ENCODE measurements at regions not wholly inside any gene's neighbourhood (a gene's known extent, or its start where the extent isn't known, plus 50 kb on each side); places are given as distances from the start of the nearest gene placed in this dataset.

DNA sequence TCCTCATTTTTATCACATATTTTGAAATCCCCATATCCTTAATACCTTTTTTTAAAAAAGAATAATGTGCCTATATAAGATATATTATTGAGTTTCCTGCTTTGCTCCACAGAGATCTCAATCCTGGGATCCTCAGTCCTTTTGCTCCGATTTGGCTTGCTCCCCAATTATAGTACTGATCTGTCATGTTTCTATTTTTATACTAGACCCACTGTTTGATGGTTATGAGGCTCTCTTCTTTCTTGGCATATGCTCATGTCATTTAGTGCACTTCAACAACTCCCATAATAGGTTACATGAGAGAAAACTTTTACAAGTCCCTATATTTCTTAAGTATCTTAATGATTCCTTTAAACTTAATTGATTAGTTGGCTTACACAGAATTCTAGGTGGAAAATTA is 958.5 kb upstream of the EPHA7 start:
- Histone ChIP-seq H3K9me3 (ENCODE audit: low read depth) (no peaks in the 10 kb centered on the region), H2AFZ (no peak overlapping the region), H4K20me1 (ENCODE audit: insufficient read depth, poor library complexity, severe bottlenecking) (no peaks in the 10 kb centered on the region), H3K4me1 (ENCODE audit: insufficient read depth) (no peaks in the 10 kb centered on the region), H3K9me2 (replicated peaks; ENCODE audit: insufficient read depth) (no peaks in the 10 kb centered on the region), H3K27ac (no peak overlapping the region), H3K4me3 (no peak overlapping the region), H3K36me3 (replicated peaks; ENCODE audit: insufficient read depth, low read depth) (no peaks in the 10 kb centered on the region), H3K79me2 (no peaks in the 10 kb centered on the region), H3K27me3 (no peaks in the 10 kb centered on the region), H3K4me2 (no peak overlapping the region)
- TF ChIP-seq, protein P1, sequence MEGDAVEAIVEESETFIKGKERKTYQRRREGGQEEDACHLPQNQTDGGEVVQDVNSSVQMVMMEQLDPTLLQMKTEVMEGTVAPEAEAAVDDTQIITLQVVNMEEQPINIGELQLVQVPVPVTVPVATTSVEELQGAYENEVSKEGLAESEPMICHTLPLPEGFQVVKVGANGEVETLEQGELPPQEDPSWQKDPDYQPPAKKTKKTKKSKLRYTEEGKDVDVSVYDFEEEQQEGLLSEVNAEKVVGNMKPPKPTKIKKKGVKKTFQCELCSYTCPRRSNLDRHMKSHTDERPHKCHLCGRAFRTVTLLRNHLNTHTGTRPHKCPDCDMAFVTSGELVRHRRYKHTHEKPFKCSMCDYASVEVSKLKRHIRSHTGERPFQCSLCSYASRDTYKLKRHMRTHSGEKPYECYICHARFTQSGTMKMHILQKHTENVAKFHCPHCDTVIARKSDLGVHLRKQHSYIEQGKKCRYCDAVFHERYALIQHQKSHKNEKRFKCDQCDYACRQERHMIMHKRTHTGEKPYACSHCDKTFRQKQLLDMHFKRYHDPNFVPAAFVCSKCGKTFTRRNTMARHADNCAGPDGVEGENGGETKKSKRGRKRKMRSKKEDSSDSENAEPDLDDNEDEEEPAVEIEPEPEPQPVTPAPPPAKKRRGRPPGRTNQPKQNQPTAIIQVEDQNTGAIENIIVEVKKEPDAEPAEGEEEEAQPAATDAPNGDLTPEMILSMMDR (IDR thresholded peaks at IDR 0.05; ENCODE audit: poor library complexity), result no peak
- TF ChIP-seq EZH2 (IDR thresholded peaks at IDR 0.05; ENCODE audit: borderline replicate concordance), result no peak
- TF ChIP-seq EZH2phosphoT487 (IDR thresholded peaks at IDR 0.05; ENCODE audit: low read depth, severe bottlenecking, unreplicated experiment), result no peak
- 81% methylated on average over 1 of the region's 1 CpG for WGBS (ENCODE audit: low lambda C conversion rate, missing lambda C conversion rate)
- no peak for DNase-seq (ENCODE audit: low spot score)

GRCh38 chr6:94376876-94377275 is 957.5 kb upstream of the EPHA7 start:
- Histone ChIP-seq H2AFZ (no peak overlapping the region), H4K20me1 (ENCODE audit: insufficient read depth, poor library complexity, severe bottlenecking) (no peaks in the 10 kb centered on the region), H3K79me2 (no peaks in the 10 kb centered on the region), H3K27me3 (no peaks in the 10 kb centered on the region), H3K4me1 (ENCODE audit: insufficient read depth) (no peaks in the 10 kb centered on the region), H3K9me2 (replicated peaks; ENCODE audit: insufficient read depth) (no peaks in the 10 kb centered on the region), H3K27ac (no peak overlapping the region), H3K9me3 (ENCODE audit: low read depth) (no peaks in the 10 kb centered on the region), H3K36me3 (replicated peaks; ENCODE audit: insufficient read depth, low read depth) (no peaks in the 10 kb centered on the region), H3K4me3 (no peak overlapping the region), H3K4me2 (no peak overlapping the region)
- DNase-seq (ENCODE audit: low spot score), result no peak
- TF ChIP-seq, protein P1 (IDR thresholded peaks at IDR 0.05; ENCODE audit: poor library complexity), result no peak
- TF ChIP-seq EZH2phosphoT487 (IDR thresholded peaks at IDR 0.05; ENCODE audit: low read depth, severe bottlenecking, unreplicated experiment) (no peak), EZH2 (IDR thresholded peaks at IDR 0.05; ENCODE audit: borderline replicate concordance) (no peak)
- WGBS (ENCODE audit: low lambda C conversion rate, missing lambda C conversion rate), result 95% methylated on average over 1 of the region's 1 CpG

- H3K4me1 ChIP-seq (ENCODE audit: insufficient read depth), result no peaks in the 10 kb centered on the region
- TF ChIP-seq EZH2 (IDR thresholded peaks at IDR 0.05; ENCODE audit: borderline replicate concordance), result no peak
- TF ChIP-seq, protein P1 (IDR thresholded peaks at IDR 0.05; ENCODE audit: poor library complexity), result no peak
- no peak for TF ChIP-seq EZH2phosphoT487 (IDR thresholded peaks at IDR 0.05; ENCODE audit: low read depth, severe bottlenecking, unreplicated experiment)
- H4K20me1 ChIP-seq (ENCODE audit: insufficient read depth, poor library complexity, severe bottlenecking), result no peaks in the 10 kb centered on the region
- H3K4me3 ChIP-seq, result no peak overlapping the region
- DNase-seq (ENCODE audit: low spot score), result no peak
- no peaks in the 10 kb centered on the region for H3K9me3 ChIP-seq (ENCODE audit: low read depth)
- H3K36me3 ChIP-seq (replicated peaks; ENCODE audit: insufficient read depth, low read depth), result no peaks in the 10 kb centered on the region
- H3K79me2 ChIP-seq, result no peaks in the 10 kb centered on the region
- H3K27ac ChIP-seq, result no peak overlapping the region
- no peaks in the 10 kb centered on the region for H3K9me2 ChIP-seq (replicated peaks; ENCODE audit: insufficient read depth)
- H3K4me2 ChIP-seq, result no peak overlapping the region
- no peaks in the 10 kb centered on the region for H3K27me3 ChIP-seq
- H2AFZ ChIP-seq, result no peak overlapping the region
These were observed 952.9 kb upstream of the EPHA7 start for GRCh38 chr6:94372229-94372628.

DNA sequence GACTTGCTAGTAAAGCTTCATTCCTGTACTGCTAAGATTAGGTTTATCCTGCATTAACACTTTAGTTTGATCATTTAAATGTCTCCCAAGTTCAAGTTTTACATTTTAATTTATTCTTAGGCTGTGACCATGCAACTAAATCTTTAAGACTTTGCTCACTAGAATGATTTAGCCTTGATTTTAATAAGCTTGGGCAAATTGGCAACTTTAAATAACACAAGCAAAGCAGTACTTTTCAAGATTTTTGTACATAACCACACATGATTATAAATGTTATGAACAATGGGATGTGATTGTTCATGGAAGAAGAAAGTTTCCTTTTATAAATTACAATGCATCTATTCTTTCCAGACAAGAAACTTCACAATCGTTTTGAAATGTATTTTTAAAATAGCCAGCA is 948.0 kb upstream of the EPHA7 start:
- Histone ChIP-seq H4K20me1 (ENCODE audit: insufficient read depth, poor library complexity, severe bottlenecking) (no peaks in the 10 kb centered on the region), H3K4me3 (no peak overlapping the region), H2AFZ (no peak overlapping the region), H3K9me2 (replicated peaks; ENCODE audit: insufficient read depth) (no peaks in the 10 kb centered on the region), H3K27ac (no peak overlapping the region), H3K9me3 (ENCODE audit: low read depth) (no peaks in the 10 kb centered on the region), H3K4me1 (ENCODE audit: insufficient read depth) (no peaks in the 10 kb centered on the region), H3K79me2 (no peaks in the 10 kb centered on the region), H3K36me3 (replicated peaks; ENCODE audit: insufficient read depth, low read depth) (no peaks in the 10 kb centered on the region), H3K27me3 (no peaks in the 10 kb centered on the region), H3K4me2 (no peak overlapping the region)
- 52% methylated on average over 1 of the region's 1 CpG for WGBS (ENCODE audit: low lambda C conversion rate, missing lambda C conversion rate)
- TF ChIP-seq, protein P1 (IDR thresholded peaks at IDR 0.05; ENCODE audit: poor library complexity), result no peak
- TF ChIP-seq EZH2 (IDR thresholded peaks at IDR 0.05; ENCODE audit: borderline replicate concordance), result no peak
- DNase-seq (ENCODE audit: low spot score), result no peak
